Body of pancreas (tissue), 4 donors: ENCODE measurements at regions not wholly inside any gene's neighbourhood (a gene's known extent, or its start where the extent isn't known, plus 50 kb on each side); places are given as distances from the start of the nearest gene placed in this dataset.

Source experiments
- CTCF ChIP-seq, 7 experiments: fragments of 450-650 bp in 4 of 7; fragments of 200-600 bp in 3 of 7; sonication (generic) in 3 of 7; IDR thresholded peaks; one replicate each; pipeline ENCODE4 v1.5.1; 2016 to 2019; ENCODE audit warnings: antibody characterized with exemption in 7 of 7
- POLR2A ChIP-seq, 3 donors: fragments of 450-650 bp; IDR thresholded peaks; one replicate each; pipeline ENCODE4 v1.6.1; 2016; ENCODE audit warnings: antibody characterized with exemption in 3 of 3, mild to moderate bottlenecking in 2 of 3

- TF ChIP-seq CTCF (IDR thresholded peaks at IDR 0.05) (peak; percentile 28 to 69 (median 55)), POLR2A (IDR thresholded peaks at IDR 0.05) (no peak)
Measured at GRCh38 chr9:94014066-94014654, 59.0 kb upstream of the BARX1 start.
